Heart left ventricle (tissue), 13 donors: ENCODE measurements at regions not wholly inside any gene's neighbourhood (a gene's known extent, or its start where the extent isn't known, plus 50 kb on each side); places are given as distances from the start of the nearest gene placed in this dataset.

Experiments
- CTCF ChIP-seq, 12 donors: fragments of 200-600 bp; sonication (generic) in 4 of 12; IDR thresholded peaks; one replicate each; pipeline versions ENCODE4 v1.5.0 to v1.8.0; 2018 to 2022; ENCODE audit warnings: antibody characterized with exemption in 12 of 12, mild to moderate bottlenecking in 5 of 12
- POLR2A ChIP-seq, 2 donors: fragments of 450-650 bp; IDR thresholded peaks; one replicate each; pipeline ENCODE4 v1.6.1; 2017; ENCODE audit warnings: antibody characterized with exemption in 2 of 2, mild to moderate bottlenecking in 2 of 2, moderate library complexity in 2 of 2
- donor health status: ischemic (EF 13 %, LVEDD 7.1; RV severe dilation, severe dysfunction).
- donor health status: DM: no; HTN: yes; CAD: no.
- donor health status: DM: no; HTN: no; CAD: no.
- donor health status: ischemic (EF 25% LVEDD 6.9; RV normal size, moderate dysfunction).
- donor health status: ischemic (EF 25% LVEDD 5.7; RV mildly dilated, moderate dysfunction).
- donor health status: ischemic (EF 35%, LVEDD 5.7; RV mildly dilated, moderate dysfunction).
- donor health status: nonischemic (EF 11% LVEDD 7.7; RV severe dilation, severe dysfunction).
- donor health status: DM: yes; HTN: yes; CAD: no.
- donor health status: PGD.
- donor health status: ischemic (EF 29% LVEDD 5.4; RV normal size, mild dysfunction).
- donor health status: nonischemic (EF 23%, LVEDD 6.1; RV moderate dilation, normal function).

GRCh38 chr12:60072911-60073310, 477.1 kb downstream of the SLC16A7 start:
- TF ChIP-seq POLR2A (IDR thresholded peaks at IDR 0.05) (no peak), CTCF (IDR thresholded peaks at IDR 0.05) (no peak)
